Activated CD4-positive, alpha-beta T cell treated with anti-CD3 and anti-CD28 coated beads, Interleukin-2, amount 50 U/mL, for 4 hours (primary cell): ENCODE measurements at regions not wholly inside any gene's neighbourhood (a gene's known extent, or its start where the extent isn't known, plus 50 kb on each side); places are given as distances from the start of the nearest gene placed in this dataset.
"Not testable (repeated sequence)": the region's sequence is repeated elsewhere in the genome, so short reads cannot be mapped to it uniquely, and the experiment has no call there.

ENCODE experiments used
- DNase-seq, 2 experiments: peaks; one replicate each; pipeline ENCODE4 v3.0.0-alpha.2; 2020

DNA sequence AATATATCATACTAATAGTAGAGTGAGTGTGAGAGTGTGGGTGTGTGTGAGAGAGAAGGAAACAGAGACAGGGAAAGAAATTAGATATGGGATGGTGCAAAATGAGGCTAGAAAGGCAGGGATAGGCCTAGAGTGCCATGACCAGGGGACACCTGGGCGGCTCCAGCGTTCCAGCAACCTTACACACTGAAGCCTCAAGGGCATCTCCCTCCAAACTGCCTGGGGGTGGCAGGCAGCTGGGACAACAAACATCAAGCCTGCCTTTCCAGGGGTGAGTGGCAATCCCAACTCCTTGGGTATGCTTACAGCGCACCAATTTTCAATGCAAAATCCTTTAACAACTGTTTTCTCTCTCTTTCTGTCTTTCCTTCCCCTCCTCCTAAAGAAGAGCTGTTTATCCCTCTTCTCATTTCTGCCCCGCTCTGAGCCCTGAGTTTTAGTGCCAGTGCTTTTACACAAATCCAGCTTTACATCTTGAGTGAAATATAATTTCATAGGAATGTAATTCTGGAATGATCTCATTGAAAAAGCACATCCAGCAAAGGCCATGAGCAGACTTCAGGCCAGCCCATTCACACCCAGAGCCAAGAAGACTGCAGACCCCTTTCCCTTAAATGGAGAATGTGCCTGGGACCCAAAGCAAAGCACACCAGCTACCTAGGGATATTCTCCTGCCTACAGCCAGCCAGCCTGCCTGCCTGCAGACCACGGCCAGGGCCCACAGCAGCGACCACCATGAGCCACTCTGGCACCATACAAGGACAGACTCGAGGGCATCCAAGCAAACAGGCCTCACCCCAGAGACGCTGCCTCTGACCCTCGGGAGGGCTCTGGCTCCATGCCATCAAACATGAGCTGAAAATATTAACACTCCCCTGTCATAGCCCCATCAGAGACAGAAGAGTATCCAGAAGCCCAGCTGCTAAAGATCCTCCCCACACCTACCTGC lies 90.3 kb downstream of the RPL27A start:
- DNase-seq = no peak

DNA sequence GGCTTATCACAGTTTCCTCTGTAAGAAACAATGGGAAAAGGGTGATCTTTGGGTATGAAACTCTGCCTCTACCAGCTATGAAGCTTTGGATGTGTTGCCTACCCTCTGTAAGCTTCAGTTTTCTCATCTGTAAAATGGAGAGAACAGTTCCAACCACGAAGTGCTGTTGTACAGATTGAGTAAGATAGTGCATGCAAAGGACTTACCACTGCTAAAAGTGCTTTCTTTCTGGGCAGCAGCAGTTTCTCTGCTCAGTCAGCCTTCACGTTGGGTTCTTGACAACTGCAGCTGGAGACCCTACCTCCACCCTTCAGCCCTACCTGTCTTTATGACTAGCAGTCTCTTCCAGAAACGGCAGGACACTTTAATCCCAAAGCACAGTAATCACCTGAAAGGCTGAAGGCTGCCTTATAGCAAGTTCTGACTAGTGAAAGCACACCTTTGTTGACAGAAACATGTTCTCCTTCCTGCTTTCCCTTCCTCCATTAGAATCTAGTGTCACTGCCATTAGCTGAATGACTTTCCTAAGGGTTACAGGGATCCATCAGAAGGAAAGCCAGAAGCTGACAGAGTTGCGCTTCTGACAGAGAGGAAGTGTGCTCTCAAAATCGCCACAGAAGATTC lies 91.4 kb downstream of the RPL27A start:
- no peak for DNase-seq

DNA sequence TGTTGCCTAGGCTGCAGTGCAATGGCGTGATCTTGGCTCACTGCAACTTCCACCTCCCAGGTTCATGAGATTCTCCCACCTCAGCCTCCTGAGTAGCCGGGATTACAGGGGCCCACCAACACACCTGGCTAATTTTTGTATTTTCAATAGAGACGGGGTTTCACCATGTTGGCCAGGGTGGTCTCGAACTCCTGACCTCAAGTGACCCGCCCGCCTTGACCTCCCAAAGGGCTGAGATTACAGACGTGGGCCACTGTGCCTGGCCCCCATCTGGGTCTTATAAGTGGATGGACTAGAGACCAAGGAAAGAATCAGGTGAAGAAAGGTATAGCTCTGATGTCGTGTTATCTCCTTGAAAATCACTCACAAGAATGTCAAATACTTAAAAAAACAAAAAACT lies 92.3 kb downstream of the RPL27A start:
- not testable (repeated sequence) for DNase-seq

DNA sequence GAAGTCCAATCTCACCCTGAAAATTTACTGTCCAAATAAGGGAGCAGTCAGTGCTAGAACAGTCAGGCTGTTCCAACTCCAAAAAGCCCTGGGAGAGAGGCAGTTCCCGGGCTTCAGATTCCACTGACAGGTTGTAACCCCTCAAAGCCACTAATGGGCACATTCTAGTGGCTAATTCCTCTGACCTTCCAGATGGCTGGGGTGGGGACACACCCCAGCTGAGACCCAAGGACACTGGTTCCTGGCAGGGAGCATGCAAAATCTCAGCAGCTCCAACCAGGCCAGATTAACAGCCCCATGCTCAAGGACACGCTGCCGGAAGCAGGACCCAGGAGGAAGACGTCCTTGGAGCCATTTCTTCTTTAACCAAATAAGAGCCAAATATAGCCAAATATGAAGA lies 92.7 kb downstream of the RPL27A start:
- DNase-seq = no peak

DNA sequence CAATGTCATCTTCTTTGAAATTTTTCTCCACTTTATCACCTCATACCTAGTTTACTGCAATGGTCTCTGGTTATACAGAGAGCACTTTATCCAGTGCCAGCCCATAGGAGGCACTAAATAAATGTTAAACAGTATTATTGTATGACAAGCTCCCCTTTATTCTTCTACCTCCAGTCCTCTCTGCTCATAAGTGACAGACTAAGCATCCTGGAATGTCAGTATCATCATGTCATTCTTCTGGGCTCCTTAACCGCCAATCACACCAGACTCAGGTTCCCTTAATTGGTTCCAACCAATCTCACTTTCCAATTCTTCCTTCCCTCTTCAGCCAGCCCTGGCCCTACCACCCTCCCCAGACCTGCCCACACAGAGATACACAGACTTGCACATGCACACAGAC lies 93.1 kb downstream of the RPL27A start:
- no peak for DNase-seq

DNA sequence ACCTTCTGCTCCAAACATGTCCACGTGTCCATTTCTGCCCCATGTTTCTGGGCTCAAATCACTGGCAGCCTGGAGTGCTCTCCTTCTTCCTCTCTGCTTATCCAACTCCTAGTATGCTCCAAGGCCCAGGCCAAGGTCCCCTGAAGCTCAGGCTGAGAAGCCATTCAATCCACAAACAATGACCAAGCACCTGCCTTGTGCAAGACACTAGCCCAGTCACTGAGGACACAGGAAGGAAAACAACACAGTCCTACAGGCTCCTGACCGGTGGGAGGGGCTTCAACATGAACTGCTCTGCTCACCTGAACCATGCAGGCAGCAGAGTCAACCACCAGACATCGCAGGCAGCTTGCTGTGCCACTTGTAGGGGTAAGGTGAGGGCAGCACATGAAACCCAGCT lies 93.6 kb downstream of the RPL27A start:
- no peak for DNase-seq

DNA sequence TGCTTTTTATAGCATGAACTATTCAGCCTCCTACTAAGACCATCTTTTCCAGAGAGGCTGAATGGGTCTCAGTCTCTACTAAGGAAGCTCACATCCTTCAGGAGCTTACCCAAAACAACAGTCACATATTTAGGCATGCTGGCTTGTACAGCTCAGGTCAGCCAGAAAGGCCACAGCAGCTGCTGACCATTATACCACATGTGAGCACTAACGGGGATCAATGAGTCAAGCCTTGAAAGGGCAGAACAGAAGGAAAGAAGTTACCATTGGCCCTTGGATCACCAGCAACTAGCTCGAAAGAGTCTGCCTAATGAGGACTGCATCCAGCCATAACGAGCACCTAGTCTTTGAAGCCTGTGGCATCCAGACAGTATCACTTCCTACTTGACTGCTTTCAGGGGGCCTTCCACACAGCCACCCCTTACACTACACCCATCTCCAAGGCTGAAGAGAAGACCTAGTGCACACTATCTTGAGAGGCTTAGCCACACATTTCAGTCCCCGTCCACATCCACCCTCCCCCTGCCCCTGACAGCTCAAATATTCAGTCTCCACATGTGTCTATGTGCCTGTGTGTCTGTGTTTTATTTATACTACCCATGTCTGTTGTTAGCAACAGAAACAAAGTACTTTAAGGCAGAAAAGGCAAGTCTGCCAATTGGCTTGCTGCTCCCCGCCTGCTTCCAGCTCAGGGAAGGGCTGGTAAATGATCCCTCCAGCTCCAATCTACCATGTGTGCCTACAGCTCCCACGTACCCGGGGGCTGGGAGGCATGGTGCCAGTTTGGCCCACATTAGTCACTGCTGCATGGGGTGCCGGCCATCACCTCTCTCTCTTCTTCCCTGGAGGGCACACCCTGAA lies 95.5 kb downstream of the RPL27A start:
- DNase-seq = no peak

DNA sequence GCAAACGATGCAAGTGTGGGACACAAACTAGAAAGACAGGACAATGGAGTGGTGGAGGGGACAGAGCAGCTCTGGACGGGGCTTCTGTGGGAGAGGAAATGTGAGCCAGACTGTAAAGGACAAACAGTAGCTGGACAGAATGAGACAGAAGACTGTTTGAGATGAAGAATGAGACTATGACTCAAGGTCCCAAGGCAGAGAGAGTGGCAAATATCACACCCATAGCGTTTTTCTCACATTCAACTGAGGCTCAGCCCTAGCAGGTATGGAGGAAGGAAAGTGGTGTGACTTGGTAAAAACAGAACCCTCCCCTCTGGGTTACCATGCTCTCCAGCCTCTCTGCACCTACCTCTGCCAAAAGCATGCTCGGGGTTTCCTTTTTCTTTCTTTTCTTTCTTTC lies 96.5 kb downstream of the RPL27A start:
- no peak for DNase-seq

DNA sequence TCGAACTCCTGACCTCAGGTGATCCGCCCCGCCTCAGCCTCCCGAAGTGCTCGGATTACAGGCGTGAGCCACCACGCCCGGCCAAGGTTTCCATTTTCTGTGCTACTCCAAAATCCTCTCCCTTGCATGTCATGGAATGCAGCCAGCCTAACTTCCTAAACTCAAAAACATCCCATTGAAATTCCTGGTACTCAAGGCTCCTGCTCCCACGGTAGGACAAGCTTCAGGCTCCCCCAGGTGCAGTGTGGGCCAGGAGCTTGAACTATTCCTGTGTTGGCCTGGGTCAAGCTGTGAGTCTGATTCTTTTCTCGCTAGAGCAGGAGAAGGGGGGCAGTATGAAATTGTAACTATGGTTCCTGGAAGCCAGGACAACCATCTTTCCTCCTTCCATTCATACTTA lies 97.1 kb downstream of the RPL27A start:
- no peak for DNase-seq

DNA sequence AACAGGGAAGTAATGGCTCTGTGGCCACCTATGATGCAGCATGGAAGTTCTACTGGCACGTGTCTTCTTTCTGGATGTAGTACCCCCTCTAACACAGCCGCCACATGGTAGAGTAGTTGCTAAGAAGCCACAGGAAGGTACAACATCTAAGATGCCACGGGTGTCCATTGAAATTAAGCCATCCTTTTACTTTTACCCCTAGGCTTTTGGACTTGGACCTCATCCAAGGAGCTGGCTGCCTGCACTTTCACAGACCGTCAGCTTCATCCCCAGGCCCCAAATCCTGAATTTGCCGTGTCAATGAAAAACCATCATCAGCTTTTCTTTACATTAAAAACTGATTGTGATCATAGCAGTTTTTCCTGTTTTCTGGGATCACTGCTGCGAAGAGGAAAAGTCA lies 102.4 kb downstream of the RPL27A start:
- no peak for DNase-seq

DNA sequence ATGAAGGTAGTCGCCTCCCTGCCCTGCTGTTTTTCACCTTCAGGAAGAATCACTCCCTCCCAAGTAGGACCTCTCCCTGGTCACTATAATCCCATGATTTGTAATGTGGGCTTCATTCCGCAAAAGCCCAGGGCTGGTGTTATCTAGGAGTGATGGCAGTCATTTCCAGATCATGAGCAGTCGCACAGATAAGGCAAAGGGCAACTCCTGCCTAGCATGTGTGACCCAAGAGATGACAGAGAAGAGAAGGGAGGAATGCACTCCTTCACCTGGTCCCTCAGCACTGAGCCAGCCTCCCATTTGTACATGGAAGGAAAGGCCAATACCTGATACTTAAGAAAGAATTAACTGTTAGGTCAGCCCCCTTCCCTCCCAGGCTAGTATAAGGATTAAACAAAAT lies 102.9 kb downstream of the RPL27A start:
- no peak for DNase-seq

DNA sequence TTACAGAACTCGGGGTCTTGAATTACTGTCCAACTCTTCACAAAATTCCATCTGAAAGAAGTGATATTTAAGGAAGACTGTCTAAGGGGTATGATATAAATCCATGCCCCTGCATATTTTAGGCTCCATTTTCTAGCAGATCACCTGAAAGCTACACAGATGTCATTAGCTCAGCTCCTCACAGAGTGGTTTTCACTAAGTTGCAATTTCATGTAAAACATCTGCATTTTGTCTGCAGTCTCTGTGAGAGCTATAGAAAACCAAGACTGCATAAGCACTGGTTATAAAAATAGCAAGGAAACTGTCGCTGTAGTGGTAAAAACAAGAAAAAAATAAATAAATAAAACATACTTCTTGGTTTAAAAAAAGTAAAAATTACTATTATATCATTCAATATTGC lies 103.4 kb downstream of the RPL27A start:
- DNase-seq = no peak

DNA sequence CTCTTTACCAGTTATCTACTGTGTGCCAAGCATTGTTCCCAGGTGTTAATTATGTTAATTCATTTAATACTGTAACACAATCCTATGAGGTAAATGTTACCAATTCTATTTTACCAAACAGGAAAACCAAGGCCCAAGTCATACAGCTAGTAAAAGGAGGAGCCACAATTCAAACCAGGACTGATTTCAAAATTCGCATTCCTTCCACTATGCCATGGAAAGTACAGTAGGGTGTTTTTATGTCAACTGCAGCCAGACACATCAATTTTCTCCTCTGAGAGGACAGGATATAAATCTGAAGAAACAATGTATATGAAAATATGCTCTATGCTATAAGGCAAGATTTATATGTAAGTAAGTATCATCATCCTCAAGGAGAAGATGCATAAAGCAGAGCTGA lies 104.3 kb downstream of the RPL27A start:
- no peak for DNase-seq

DNA sequence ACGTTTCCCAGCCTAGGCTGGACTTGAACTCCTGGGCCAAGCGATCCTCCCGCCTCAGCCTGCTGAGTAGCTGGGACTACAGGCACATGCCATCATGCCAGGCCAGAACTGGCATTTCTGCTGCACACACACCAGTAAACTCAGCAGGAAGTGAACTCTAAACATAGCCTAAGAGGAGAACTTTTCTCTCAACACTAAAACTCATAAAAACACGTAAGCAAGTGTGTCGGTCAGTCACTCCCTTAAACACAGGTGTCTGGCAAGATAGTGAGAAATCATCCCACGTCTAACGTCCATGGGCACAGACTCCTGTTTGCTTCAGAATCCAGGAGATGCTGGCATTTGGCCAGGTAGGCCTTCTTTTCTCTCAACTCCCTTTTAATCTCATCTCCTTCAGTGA lies 104.8 kb downstream of the RPL27A start:
- no peak for DNase-seq

DNA sequence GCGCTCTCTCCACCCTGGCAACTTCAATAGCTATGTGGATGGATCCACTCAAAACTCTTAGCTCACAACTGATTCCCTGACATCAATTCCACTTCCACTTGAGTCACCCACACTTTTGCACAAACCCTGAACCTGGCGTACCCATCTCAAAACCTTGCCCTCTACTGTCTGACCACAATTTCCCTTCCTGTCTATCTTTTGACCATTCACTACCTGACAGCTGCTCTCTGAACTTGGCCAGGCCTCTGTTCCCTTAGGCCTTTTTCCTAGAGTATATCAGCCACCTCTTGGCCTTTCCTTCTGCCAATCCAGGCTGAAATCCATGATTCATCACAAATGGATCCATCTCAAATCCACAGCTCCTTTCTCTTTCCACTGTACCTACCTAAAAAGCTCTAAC lies 106.0 kb downstream of the RPL27A start:
- DNase-seq = no peak

DNA sequence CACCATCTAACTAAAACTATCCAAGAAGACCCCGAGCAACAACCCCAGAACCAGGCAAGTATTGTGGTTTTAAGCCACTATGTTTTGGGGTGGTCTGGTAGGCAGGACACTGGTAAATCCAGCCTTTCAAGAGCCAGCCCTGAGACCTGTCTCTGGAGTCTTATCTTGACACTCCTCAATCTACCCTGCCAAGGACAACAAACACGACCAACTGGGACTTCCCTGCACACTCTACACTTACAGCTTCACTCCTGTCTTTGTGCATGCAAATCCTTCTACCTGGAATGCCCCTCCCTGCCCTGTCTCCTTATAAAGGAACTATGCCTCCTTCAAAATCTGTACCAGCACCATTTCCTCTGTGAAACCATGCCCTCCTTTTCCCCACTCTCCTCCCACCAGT lies 107.3 kb downstream of the RPL27A start:
- no peak for DNase-seq

DNA sequence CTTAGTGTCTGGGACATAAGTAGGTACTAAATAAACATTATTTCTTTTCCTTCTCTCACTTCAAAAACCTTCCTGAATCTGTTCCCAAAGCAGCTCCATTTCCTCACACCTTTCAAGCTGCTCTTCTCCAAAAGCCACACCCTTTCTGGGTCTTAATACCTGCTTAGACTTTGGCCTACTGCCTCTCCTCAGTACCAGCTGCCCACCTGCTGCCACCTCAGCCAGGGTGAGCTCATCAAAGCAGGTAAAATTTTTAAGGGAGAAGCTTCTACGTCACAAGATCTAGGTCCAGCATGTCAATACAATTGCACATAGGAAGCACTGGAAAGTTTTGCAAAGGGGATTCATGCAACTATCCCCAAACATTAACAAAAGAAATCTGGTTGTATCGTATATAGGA lies 108.4 kb downstream of the RPL27A start:
- DNase-seq = no peak

DNA sequence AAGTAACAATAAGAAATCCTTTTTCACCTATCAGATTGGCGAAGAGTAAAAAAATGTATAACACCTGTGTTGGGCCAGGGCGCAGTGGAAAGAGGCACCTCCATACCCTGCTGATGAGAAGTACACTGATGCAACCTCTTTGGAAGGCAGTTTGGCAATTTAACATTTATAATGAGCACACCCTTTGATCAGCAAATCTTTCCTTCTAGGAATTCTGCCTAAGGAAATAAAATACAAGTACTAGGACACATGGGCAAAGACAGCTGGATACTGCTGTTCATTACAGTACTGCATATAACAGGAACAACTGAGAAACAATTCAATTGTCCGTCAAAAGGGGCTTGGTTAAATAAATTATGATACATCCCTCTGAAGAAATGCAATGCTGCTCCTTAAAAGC lies 110.1 kb downstream of the RPL27A start:
- DNase-seq = no peak

DNA sequence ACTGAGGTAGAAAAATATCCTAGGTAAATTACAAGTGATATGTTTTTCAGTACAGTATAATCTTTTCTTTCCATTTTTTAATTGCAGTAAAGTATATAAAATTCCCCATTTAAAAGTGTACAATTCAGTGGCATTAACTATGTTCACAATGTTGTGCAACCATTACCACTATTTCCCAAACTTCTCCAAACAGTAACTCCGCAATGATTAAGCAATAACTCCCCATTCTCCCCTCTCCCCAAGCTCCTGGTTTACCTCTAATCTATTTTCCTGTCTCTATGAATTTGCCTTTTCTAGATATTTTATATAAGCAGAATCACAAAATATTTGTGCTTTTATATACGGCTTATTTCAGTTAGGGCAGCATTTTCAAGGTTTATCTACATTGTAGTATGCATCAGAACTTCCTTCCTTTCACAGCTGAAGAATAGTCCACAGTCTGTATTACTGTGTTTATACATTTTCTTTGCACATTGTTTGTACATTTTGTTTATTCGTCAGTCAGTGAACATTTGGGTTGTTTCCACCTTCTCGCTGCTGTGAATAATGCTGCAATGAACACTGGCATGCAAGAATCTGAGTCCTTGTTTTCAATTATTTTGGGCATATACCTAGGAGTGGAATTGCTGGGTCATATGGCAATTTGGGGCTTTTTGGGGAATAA lies 110.7 kb downstream of the RPL27A start:
- DNase-seq = no peak

DNA sequence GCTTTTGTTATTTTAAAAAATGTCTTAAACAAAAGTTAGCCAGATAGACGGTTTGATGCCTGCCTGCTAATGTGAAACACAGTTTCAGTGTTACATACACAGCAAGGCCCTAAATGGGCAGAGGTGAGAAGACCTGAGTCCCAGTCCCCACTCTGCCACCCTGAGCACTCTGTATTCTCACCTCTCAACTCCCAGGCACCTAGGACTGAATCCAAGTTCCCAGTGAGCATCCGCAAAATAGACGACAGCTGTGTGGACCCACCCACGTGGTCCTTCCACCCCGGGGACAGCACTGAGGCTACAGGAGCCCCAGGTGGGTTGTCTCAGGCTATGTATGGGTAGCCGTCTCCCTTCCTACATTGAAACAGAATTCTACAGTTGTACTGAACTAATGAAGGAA lies 111.5 kb downstream of the RPL27A start:
- no peak for DNase-seq

DNA sequence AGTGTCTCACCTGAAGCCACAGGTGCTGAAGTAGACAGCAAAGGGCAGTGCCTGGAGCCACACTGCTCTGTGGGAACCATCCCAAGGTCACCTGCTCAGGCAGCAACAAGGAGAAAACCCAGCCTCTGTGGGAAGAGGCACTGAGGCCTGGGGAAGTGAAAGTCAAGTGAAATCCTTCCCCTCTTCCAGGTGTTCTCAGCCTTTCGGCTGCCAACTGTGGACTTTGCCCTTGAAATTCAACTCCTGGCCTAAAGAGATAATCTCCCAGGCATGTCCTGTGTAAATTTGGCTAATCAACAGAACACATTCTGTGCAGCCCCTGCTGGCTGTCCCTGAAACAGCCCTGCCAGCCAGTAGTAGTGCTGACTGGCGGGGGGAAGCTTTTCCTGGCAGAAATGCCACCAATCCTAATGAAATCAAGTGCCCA lies 112.1 kb downstream of the RPL27A start:
- no peak for DNase-seq

DNA sequence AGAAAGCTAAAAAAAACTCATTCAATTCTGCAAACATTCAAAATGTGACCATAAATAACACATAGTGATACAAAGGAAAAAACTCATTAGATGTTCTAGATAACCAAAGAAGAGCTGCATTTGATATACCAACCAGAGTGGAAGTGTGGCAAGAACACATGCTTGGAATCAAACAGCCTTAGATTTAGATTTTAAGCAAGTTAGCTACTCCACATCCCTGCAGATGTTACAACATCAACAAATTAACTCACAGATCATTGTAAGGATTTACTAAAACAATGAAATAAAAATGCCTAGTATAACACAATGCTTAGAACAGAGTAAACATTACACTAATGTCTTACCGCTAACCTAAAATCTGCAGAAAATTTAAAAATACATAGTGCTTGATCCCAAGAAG lies 114.0 kb upstream of the AKIP1 start:
- no peak for DNase-seq

DNA sequence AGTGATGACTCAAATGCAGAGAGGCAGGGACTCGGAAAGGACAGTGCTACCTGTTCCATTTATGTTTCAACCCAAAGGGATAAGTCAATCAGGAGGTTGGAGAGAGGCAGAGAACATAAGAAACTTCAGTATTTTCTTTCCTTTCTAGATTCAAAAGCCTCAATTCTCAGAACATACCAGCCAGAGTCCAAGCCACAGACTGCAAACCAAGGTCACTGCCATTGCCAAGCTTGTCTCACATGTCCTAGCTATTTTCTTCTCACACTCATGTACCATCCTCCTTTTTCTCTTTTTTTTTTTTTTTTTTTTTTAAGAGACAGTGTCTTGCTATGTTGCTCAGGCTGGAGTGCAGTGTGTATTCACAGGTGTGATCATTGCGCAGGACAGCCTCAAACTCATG lies 111.7 kb upstream of the AKIP1 start:
- no peak for DNase-seq
